ENCODE measurements at regions not wholly inside any gene's neighbourhood (a gene's known extent, or its start where the extent isn't known, plus 50 kb on each side); places are given as distances from the start of the nearest gene placed in this dataset.

DNA sequence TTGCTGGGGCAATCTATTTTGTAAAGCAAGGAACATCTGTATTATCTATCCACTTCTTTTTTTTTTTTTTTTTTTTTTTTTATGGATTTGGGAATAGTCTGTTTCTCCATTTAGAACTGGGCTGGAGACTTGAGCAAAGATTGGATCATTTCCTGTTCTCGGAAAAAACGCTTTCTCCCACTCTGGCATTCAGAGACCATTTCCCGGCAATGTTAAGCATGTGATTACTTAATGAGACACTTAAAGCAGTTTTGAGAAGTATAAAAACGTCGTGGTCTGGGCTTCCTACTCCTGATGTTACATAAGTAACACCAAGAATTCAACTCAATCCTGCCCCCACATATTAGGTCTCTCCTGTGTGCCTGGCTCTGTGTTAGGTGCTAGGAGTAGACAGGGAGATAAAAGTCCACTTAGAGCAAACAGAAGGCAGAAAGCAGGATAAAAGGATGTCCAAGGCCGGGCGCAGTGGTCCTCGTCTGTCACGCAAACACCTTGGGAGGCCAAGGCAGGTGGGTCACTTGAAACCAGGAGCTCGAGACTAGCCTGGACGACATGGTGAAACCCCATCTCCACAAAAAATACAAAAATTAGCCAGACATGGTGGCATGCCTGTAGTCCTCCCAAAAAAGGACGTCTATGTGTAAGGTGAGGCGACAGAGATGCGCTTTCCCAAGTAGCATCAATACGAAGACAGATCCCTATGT, 152.1 kb upstream of the GSC start:
- DNase-seq: no peak

DNA sequence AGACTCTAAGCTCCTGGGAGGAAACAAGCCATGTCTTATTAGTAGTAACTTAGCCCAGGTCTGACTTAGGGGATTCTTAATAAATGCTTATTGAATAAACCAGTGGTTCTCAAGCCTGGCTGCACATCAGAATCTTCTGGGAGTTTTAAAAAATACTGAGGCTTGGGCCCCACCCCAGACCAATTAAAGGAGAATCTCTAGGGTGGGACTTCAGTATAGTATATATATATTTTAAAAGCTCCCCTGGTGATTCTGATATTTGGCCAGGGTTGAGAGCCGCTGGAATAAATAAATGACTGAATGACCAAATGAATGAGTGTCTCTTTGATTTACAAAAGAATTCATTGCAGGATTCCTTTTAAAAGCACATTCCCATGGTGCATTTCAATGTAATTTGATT, 151.5 kb upstream of the GSC start:
- DNase-seq: no peak

DNA sequence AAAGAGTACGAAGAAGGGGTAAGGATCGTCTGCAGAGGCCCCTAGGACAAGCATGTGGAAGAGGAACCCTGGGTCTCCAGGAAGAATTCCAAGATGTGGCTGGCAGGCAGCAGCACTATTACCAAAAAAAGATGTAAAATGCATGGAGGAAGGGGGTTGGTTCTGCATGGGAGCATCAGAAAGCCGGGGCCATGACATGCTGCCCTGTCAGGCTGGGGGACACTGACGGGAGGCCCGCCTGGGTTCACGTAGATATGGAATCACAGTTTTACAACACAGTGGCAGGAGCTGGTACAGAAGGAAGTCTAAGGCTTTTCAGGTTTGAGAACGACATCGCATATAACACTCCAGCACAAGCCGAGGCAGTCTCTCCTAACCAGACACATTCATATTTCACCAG, 150.0 kb upstream of the GSC start:
- no peak for DNase-seq

DNA sequence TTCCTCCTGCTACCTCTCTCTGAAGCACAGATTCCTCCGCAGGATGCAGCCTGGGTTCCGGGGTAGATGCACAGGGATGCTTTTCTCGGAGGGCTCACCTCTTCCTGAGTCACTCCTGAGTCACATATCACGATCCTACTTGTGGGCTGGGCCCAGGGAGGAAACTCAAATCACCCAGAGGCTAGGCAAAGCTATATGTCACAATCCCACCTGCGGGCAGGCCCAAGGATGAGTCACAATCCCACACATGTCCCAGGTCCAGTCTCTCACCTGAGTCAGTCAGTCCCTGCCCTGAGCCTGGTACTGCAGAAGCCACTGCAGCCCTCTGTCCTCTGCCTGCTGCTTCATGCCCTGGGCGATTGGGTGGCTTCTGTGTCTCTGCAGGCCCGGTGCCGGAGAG, 149.0 kb upstream of the GSC start:
- no peak for DNase-seq

DNA sequence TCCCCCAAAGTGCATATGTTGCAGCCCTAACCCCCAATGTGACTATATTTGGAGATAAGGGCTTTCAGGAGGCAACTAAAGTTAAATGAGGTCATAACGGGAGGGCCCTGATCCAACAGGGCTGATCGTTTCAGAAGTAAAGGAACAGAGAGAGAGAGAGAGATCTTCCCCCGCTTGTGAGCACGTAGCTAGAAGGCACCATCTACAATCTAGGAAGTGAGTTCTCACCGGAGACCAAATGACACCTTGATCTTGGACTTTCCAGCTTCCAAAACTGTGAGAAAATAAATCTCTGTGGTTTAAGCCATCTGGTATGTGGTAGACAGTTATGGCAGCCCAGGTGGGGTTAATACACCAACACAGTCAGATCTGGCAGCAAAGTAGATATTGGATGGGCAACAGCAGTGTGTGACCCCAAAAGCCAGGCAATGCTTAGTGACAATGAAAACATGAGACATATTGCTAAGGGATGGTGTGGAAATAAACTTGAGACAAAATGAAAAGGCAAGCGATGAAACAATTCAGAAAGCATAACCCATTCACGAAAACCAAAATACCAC, 147.2 kb upstream of the GSC start:
- DNase-seq: no peak

DNA sequence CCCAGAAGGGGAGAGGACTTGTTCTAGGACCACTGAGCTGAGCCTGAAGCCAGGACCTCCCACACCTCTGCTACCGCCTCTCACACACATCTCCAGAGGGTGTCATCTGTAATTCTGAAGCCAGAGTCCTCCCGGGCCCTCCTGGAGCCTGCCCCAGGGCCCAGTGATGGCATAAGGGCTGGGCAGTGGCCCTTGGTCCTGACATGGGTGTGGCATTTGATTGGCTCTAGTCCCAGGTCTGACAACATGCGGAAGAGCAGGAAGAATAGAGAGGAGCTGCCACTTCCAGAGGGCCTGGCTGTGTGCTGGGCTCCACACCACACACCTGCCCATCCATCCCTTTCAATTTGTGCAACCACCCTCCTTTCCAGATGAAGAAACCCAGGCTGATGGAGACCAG, 144.3 kb upstream of the GSC start:
- DNase-seq: no peak

DNA sequence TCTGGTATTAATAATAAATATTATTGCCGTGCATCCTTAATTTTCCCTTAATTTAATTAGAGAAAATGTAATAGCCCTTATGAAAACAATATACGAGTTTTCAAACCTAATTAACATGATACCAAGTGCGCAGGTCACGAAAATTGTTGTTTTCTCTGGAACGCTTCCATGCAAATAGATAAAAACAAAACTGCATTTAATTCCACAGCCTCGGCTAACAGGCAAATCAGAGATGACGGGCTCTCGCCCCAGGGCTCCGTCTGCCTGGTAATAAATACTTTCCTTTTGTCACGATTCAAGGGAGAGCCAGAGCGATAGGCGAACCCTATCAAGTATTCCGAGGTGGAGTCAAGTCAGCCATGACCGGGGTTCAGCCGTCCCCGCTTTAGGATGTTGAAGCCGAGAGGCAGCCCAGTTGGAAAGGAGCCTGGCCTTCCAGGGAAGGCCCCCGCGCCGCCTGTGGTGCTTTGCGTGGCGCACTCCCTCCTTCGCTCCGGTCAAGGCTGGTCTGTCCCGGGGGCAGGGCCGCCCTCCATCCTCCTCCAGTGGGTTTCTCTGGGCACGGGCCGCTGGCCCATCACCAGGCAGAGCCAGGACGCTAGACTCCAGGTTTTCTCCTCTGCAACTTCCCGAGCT, 137.8 kb upstream of the GSC start:
- DNase-seq: no peak

DNA sequence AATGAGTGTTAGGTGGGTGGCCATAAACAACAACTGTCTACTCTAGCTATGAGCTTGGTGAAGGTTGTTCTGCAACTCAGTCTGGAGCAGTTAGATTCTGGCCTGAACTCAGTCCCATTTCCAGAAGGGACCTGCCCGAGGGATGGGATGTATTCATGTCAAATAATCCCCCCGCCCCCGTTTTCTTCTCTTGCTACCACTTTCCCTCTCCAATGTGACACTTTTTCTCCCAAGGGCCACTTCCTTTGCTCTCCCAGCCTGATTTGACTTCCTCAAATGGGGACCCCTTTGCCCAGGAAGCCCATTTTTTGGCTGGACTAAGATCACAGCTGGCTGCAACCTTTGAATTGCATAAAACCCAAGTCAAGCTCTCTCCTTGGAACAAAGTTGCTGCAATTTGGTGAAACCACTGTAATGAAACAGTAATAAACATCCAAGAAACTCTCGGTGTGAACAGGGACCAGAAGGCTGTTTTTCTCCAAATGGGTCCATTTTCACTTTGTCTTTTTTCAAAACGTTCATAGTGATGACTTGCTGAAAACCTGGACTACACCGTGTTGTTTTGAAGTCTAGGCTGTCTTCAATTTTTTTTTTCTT, 137.2 kb upstream of the GSC start:
- no peak for DNase-seq

DNA sequence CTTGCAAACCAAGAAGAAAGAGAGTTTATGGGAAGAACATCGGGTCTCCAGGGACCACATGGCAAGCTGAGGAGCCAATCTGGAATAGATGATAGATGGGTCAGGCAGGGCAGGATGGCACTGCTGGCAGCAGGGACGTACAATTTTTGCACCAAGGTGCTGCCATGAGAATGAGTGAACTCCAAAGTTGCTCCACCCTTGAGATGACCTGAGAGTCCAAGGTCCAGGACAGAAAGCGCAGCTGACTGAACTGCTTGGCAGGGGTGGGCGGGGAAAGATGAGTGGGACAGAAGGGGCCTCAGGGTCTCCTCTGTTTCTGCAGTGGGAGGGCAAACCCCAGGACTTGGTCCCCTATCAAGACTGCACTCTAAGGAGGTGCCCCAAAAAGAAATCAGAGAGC, 136.7 kb upstream of the GSC start:
- no peak for DNase-seq

DNA sequence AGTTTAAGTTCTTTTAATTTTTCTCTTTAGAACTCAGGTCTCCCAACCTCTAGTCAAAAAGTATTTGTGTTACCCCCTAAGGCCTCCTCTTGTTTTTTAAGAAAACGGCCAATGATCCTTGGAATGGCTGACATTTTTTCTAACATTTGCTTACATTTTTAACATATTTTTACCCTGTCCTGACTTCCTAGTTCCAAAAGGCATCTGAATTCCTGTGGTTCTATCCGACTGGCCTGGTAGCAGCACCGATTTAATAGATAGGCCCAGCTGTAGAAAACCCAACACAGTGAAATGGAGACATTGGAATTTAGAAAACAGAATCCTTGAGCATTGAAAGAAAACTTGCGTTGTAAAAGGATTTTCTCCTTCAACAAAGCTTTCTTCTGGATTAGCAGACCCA, 134.7 kb upstream of the GSC start:
- DNase-seq: no peak

DNA sequence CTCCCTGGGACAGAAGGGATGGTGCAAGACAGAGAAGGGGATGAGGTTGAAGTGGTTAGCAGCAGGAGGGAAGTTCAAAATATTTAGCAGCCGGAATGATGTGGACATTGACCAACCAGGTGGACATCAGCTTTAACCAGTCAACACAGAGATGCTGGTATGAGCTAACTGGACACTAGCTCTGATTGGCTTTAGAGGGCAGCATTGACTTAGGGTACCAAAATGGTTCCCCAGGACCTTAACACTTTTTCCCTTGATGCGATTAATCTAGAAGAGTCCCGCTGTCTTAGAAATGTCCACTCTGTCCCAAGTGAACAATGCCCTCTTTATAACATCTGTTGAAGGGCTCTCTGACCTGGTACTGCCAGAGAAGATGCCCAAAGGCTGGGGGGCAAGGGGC, 134.0 kb upstream of the GSC start:
- DNase-seq: no peak

DNA sequence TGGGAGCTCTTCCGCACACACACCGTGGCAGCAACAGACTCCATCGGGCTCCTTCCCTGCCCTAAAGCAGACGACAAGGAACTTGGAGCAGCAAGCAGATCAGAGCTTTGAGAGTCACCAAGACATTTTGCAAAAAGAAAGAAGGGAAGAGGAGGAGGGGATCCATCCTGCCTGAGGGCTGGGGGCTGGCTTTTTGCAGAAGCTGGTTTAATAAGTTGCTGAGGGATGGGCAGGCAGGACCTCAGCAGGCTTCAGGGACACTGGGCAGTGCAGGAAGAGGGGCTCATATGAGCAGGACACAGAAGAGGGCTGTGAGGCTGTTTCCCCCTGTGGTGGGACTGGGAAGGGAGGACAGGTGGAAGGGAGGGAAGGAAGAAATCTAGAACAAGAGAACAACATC, 133.4 kb upstream of the GSC start:
- no peak for DNase-seq

DNA sequence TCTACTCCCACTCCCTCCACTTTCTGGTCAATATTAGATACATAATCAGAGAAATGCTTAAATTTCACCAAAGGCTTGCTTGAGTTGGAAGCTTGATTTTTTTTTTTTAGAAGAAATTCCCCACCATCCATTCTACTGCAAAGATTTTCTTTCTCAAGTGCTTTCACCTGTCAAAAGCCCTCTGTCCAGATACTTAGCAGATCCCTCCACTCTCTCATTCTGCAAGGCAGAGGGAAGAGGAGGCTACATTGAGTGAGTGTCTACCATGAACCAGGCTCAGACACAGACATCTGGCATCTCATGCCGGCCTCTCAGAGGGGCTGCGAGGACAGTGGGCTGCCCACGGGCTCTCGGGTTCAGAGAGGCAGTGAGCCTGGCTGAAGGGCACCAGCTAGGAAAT, 127.6 kb upstream of the GSC start:
- DNase-seq: no peak

DNA sequence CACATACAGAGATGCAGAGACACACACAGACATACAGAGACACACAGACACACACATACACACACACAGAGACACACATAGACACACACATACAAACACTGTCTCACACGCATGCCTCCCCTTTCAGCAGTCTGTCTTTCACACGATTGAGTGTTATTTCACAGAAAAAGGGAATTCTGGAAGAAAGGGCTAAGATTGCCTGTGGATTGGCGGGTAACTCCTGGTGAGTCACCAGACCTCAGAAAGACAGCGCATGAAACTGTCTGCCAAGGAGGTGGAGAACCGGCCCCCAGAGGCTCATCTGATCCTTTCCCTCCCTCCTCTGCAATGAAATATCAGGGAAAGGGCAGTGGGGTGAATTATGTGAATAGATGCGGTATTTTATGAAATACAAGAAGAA, 127.2 kb upstream of the GSC start:
- DNase-seq: no peak

DNA sequence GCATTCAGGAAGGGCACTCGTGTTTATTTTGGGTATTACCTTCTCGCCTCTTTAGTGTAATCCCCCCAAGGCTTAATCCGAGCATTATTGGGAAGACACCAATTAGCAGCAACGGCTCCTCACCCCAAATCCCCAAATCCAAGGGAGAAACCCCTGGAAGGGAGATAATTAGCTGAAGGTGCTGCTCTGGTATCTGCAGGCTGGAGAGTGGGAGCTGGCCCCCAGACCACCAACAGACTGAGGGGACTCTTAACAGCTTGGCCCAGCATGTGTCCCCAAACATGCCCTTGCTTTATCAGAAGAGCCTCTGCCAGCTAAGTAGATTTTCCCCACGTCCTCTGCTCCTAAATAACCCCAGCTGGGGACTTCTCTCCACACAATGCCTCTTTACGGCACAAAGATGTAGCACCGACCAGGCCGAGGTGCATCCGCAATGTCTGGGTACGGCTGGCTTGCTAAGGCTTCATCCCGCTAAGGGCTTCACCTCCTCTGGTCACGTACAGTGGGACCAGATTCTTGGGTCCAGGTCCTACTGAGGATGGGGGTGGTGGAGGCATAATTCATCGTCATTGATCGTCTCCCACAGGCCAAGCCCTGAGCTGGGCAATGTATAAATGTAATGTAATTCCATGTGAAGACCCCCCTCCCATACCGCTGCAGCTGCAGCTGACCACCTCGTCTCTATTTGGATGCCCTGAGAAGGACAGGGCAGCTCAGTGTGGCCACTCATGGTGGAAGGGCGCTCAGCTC, 123.7 kb upstream of the GSC start:
- no peak for DNase-seq

DNA sequence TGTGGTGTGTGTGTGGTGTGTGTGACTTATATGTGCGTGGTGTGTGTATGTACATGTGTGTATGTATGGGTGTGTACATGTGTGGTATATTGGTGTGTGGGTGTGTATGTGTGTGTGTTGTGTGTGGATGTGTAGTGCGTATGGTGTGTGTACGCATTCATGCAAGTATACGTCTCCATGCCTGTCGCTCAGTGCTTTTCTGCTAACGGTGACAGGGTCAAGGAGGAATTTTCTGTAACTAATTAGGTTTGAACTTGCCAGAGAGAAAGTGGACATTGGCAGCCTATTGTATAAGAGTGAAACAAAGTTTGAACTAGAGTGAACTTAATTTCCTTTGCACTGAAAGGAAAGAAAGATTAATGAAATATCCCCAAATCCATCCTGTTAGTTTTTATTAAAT, 120.9 kb upstream of the GSC start:
- no peak for DNase-seq

DNA sequence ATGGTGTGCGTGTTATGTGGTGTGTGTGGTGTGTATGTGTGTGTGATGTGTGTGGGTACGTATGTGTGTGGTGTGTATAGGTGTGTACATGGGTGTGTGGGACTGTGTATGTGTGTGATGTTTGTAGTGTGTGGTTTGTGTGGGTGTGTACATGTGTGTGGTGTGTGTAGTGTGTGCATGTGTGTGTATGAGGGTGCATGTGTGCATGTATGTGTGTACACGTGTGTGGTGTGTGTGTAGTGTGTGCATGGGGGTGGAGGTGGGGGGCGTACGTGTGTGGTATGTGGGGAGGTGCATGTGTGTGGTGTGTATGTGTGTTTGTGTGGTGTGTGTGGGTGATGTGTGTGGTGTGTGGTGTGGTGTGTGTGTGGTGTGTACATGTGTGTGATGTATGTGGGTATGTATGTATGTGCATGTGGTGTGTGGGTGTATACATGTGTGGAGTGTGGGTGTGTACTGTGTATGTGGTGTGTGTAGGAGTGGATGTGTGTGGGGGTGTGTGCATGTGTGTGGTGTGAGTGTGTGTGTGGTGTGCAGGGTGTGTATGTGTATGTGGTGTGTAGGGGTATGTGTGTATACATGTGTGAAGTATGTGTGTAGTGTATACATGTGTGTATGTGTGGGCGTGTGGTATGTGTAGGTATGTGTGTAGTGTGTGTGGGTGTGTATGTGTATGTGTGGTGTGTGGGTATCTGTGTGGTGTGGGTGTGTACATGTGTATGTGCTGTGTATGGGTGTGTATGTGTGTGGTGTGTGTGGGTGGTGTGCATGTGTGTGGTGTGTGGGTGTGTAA, 119.8 kb upstream of the GSC start:
- DNase-seq: no peak

DNA sequence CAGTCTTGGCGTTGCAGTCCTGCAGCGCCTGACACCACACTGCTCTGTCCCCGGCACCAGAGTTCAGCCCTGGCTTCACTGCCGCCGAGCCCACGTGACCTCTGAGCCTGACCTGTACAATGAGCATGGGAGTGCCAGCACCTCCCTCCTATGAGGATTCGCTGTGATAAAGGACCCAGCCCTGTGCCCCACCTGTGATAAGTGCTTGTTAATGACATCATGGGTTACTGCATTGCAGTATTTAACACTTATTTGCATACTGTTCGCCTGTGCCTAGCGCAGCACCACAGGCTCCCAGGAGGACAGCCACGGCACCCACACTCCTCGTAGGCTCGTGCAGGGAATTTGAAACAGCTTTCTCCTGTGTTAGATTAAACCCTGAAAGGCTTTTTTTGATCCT, 118.2 kb upstream of the GSC start:
- DNase-seq: no peak

DNA sequence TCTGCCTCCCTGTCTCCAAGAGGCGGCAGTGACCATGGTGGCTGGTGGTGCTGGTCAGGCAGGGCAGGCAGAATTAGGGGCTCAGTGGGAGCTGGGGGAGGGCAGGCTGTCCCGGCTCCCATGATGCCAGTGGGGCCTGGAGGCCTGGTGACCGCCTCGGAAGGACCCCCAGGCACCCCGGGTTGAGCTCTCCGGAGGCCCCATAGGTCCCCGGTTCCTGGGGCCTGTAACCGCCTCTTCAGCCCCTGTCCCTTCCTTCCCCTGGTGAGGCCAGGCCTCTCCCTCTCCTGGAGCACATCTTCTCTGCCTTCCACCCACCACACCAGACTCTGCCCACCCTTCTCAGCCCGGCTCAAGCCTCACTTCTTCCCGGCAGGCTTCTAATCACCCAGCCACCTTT, 117.7 kb upstream of the GSC start:
- no peak for DNase-seq

DNA sequence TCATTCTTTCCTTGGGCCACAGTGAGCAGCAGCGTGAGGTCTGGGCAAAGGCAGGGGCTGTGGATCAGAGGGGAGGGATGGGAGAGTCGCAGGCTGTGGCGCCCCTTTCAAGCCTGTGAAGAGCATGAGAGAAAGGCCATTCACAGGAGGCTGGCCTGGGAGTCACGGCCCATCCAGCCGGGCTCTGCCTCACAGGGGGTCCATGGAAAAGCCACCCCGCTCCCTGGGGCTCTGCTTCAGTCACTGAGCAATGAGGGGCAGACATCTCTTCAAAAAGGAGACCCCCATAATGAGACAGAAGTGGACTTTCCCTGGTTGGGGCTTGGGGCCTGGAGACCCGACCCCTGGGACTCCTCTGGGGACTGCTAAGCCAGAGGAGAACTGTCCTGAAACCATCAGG, 117.0 kb upstream of the GSC start:
- DNase-seq: no peak

DNA sequence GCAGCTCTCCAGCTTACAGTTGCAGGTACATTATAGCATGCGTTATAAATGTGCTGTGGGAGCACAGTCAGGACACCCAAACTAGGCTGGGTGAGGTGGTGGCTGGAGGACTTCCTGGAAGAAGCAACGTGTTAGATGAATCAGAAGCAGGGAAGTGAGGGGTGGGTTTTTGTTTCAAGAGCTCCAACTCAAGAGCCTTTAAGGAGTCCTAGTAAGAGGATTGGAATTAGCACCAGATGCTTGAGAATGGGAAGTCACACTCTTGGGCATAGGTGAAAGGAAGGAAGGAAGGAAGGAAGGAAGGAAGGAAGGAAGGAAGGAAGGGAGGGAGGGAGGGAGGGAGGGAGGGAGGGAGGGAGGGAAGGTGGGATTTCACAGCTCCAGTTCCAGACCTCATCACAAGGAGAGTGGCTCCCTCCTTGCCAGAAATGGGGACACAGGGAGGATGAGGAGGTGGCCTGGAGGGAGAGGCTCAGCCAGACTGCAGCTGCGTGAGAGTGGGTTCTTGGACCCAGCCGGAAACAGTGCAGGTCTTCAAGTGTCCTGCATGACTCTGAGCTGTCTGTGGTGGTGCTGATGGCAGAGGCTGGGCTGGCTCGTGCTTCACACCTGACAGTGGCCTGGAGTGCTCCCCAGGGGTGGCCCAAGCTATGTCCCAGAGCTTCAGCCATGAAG, 115.7 kb upstream of the GSC start:
- no peak for DNase-seq

DNA sequence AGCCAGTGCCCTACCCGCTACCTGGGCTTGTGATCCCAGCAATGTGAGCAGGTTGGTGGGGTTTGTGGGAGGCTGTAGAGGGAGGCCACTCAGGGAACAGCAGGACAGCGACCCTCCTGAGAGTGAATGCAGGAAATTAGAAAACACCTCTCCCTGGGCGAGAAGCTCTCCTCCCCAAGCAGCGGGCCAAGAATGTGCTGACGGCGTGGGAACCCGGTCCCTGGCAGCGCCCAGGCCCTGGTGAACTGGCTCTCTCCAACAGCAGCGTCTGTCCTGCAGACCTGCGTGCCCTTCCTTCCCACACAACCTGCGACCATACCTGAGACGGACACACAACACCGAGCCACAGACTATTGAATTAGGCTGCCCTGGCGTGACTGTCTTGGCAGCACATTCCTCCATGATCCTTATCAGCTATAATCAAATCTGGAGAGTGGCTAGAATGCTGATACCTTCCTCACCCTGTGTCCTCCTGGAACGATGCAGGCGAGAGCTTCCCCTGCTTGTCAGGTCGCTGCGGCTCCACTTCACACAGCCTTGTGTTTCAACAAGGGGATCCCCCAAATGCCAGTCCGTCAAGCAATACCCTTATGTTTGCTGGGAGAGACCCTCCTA, 114.8 kb upstream of the GSC start:
- no peak for DNase-seq
